ENCODE measurements at regions not wholly inside any gene's neighbourhood (a gene's known extent, or its start where the extent isn't known, plus 50 kb on each side); places are given as distances from the start of the nearest gene placed in this dataset.
"Not testable (repeated sequence)": the region's sequence is repeated elsewhere in the genome, so short reads cannot be mapped to it uniquely, and the experiment has no call there.

GRCh38 chr4:138863160-138863559 lies 152.4 kb upstream of the NOCT start:
- no peak for ATAC-seq

GRCh38 chr4:138861135-138861534 lies 154.4 kb upstream of the NOCT start:
- no peak for ATAC-seq
- no peak for TF ChIP-seq ZC3H10 (CRISPR knock-in tag; IDR thresholded peaks at IDR 0.05)
- TF ChIP-seq TCF4 (CRISPR knock-in tag; IDR thresholded peaks at IDR 0.05; ENCODE audit: borderline replicate concordance) = no peak
- TF ChIP-seq ESRRG (CRISPR knock-in tag; IDR thresholded peaks at IDR 0.05) = no peak
- TF ChIP-seq ZNF8 (CRISPR knock-in tag; IDR thresholded peaks at IDR 0.05) = no peak
- no peak for TF ChIP-seq ARNTL (CRISPR knock-in tag; IDR thresholded peaks at IDR 0.05; ENCODE audit: borderline replicate concordance, low read depth)
- TF ChIP-seq PPARA (CRISPR knock-in tag; IDR thresholded peaks at IDR 0.05; ENCODE audit: borderline replicate concordance) = no peak
- TF ChIP-seq TSHZ2 (CRISPR knock-in tag; IDR thresholded peaks at IDR 0.05) = no peak
- TF ChIP-seq OSR1 (CRISPR knock-in tag; IDR thresholded peaks at IDR 0.05) = no peak
- no peak for TF ChIP-seq SNAI2 (CRISPR knock-in tag; IDR thresholded peaks at IDR 0.05)
- TF ChIP-seq POU6F1 (CRISPR knock-in tag; IDR thresholded peaks at IDR 0.05; ENCODE audit: borderline replicate concordance, low read depth) = no peak
- TF ChIP-seq BACH2 (CRISPR knock-in tag; IDR thresholded peaks at IDR 0.05; ENCODE audit: borderline replicate concordance) = no peak
- TF ChIP-seq ISL1 (CRISPR knock-in tag; IDR thresholded peaks at IDR 0.05) = no peak
- TF ChIP-seq CSDC2 (CRISPR knock-in tag; IDR thresholded peaks at IDR 0.05) = no peak
- TF ChIP-seq CSRNP3 (CRISPR knock-in tag; IDR thresholded peaks at IDR 0.05) = no peak
- TF ChIP-seq TOX (CRISPR knock-in tag; IDR thresholded peaks at IDR 0.05; ENCODE audit: borderline replicate concordance) = no peak

More at GRCh38 chr4:138863160-138863559, 152.4 kb upstream of the NOCT start:
- no peak for TF ChIP-seq CSDC2 (CRISPR knock-in tag; IDR thresholded peaks at IDR 0.05)
- TF ChIP-seq TOX (CRISPR knock-in tag; IDR thresholded peaks at IDR 0.05; ENCODE audit: borderline replicate concordance) = no peak
- no peak for TF ChIP-seq ARNTL (CRISPR knock-in tag; IDR thresholded peaks at IDR 0.05; ENCODE audit: borderline replicate concordance, low read depth)
- TF ChIP-seq CREB5 (CRISPR knock-in tag; IDR thresholded peaks at IDR 0.05; ENCODE audit: low read depth) = no peak
- no peak for TF ChIP-seq ZNF70 (CRISPR knock-in tag; IDR thresholded peaks at IDR 0.05)
- no peak for TF ChIP-seq GLIS3 (CRISPR knock-in tag; IDR thresholded peaks at IDR 0.05)
- TF ChIP-seq ESRRG (CRISPR knock-in tag; IDR thresholded peaks at IDR 0.05) = no peak
- no peak for TF ChIP-seq BACH2 (CRISPR knock-in tag; IDR thresholded peaks at IDR 0.05; ENCODE audit: borderline replicate concordance)
- TF ChIP-seq ZNF8 (CRISPR knock-in tag; IDR thresholded peaks at IDR 0.05) = no peak
- no peak for TF ChIP-seq PATZ1 (CRISPR knock-in tag; IDR thresholded peaks at IDR 0.05; ENCODE audit: borderline replicate concordance)

- ATAC-seq = not testable (repeated sequence)
Measured at GRCh38 chr4:138860357-138860756, 155.2 kb upstream of the NOCT start.

- no peak for ATAC-seq
- no peak for TF ChIP-seq TOX (CRISPR knock-in tag; IDR thresholded peaks at IDR 0.05; ENCODE audit: borderline replicate concordance)
- no peak for TF ChIP-seq ARNTL (CRISPR knock-in tag; IDR thresholded peaks at IDR 0.05; ENCODE audit: borderline replicate concordance, low read depth)
- TF ChIP-seq ZC3H10 (CRISPR knock-in tag; IDR thresholded peaks at IDR 0.05) = no peak
- no peak for TF ChIP-seq PATZ1 (CRISPR knock-in tag; IDR thresholded peaks at IDR 0.05; ENCODE audit: borderline replicate concordance)
- TF ChIP-seq ZFP3 (CRISPR knock-in tag; IDR thresholded peaks at IDR 0.05) = no peak
- TF ChIP-seq ZNF70 (CRISPR knock-in tag; IDR thresholded peaks at IDR 0.05) = no peak
- no peak for TF ChIP-seq PPARA (CRISPR knock-in tag; IDR thresholded peaks at IDR 0.05; ENCODE audit: borderline replicate concordance)
- no peak for TF ChIP-seq RARB (CRISPR knock-in tag; IDR thresholded peaks at IDR 0.05)
- no peak for TF ChIP-seq ISL1 (CRISPR knock-in tag; IDR thresholded peaks at IDR 0.05)
- no peak for TF ChIP-seq CSRNP3 (CRISPR knock-in tag; IDR thresholded peaks at IDR 0.05)
Measured at GRCh38 chr4:138859254-138859653, 156.3 kb upstream of the NOCT start.

All from SK-N-SH treated with all-trans-retinoic acid at 6 μM for 48 hours (cell line).